Upper lobe of right lung (tissue), 1 donor: ENCODE measurements at regions not wholly inside any gene's neighbourhood (a gene's known extent, or its start where the extent isn't known, plus 50 kb on each side); places are given as distances from the start of the nearest gene placed in this dataset.

ENCODE experiments used
- ATAC-seq: fragments of 200-7000 bp; cut with Tn5 transposase; one replicate; pipeline ENCODE4 v1.9.1; 2020; ENCODE audit warnings: mild to moderate bottlenecking, moderate library complexity
- DNase-seq: peaks from one replicate; pipeline ENCODE4 v3.0.0-alpha.2; 2020
- H3K27ac ChIP-seq: fragments of 200-600 bp; one replicate; pipeline ENCODE4 v1.8.0; 2022
- H3K27me3 ChIP-seq: fragments of 200-600 bp; one replicate; pipeline ENCODE4 v1.8.0; 2022; ENCODE audit warnings: mild to moderate bottlenecking
- H3K36me3 ChIP-seq: fragments of 200-600 bp; one replicate; pipeline ENCODE4 v1.8.0; 2022
- H3K4me1 ChIP-seq: fragments of 200-600 bp; one replicate; pipeline ENCODE4 v1.8.0; 2022
- H3K4me3 ChIP-seq: fragments of 200-600 bp; one replicate; pipeline ENCODE4 v1.8.0; 2022; ENCODE audit warnings: mild to moderate bottlenecking
- H3K9me3 ChIP-seq: fragments of 200-600 bp; one replicate; pipeline ENCODE4 v1.8.0; 2022
- intact Hi-C: fragments of 100-400 bp; cut with DNase I; formaldehyde crosslinking; loops from one replicate; pipeline ENCODE4 v1.11.0; 2022
- TF ChIP-seq, protein P1 (sequence below): fragments of 200-600 bp; IDR thresholded peaks from one replicate; pipeline ENCODE4 v1.8.0; 2022; ENCODE audit warnings: antibody characterized with exemption
- donor health status: DM: no; HTN: yes; CAD: no; lungs with severe emphysema.

GRCh38 chr18:41537666-41538065, 417.4 kb upstream of the PIK3C3 start:
- no peaks in the 10 kb centered on the region for H3K27me3 ChIP-seq
- TF ChIP-seq, protein P1, sequence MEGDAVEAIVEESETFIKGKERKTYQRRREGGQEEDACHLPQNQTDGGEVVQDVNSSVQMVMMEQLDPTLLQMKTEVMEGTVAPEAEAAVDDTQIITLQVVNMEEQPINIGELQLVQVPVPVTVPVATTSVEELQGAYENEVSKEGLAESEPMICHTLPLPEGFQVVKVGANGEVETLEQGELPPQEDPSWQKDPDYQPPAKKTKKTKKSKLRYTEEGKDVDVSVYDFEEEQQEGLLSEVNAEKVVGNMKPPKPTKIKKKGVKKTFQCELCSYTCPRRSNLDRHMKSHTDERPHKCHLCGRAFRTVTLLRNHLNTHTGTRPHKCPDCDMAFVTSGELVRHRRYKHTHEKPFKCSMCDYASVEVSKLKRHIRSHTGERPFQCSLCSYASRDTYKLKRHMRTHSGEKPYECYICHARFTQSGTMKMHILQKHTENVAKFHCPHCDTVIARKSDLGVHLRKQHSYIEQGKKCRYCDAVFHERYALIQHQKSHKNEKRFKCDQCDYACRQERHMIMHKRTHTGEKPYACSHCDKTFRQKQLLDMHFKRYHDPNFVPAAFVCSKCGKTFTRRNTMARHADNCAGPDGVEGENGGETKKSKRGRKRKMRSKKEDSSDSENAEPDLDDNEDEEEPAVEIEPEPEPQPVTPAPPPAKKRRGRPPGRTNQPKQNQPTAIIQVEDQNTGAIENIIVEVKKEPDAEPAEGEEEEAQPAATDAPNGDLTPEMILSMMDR: no peak
- H3K4me3 ChIP-seq: no peak overlapping the region
- intact Hi-C loops: no loop called here
- no peak for ATAC-seq
- no peaks in the 10 kb centered on the region for H3K4me1 ChIP-seq
- no peak for DNase-seq
- no peaks in the 10 kb centered on the region for H3K36me3 ChIP-seq
- no peak overlapping the region for H3K27ac ChIP-seq
- H3K9me3 ChIP-seq: no peaks in the 10 kb centered on the region

- Histone ChIP-seq H3K4me1 (no peaks in the 10 kb centered on the region), H3K36me3 (no peaks in the 10 kb centered on the region), H3K27me3 (no peaks in the 10 kb centered on the region), H3K9me3 (no peaks in the 10 kb centered on the region), H3K4me3 (no peak overlapping the region), H3K27ac (no peak overlapping the region)
- intact Hi-C loops: no loop called here
- DNase-seq (no peak), ATAC-seq (no peak)
- TF ChIP-seq, protein P1: no peak
These were observed 422.5 kb upstream of the PIK3C3 start for GRCh38 chr18:41532344-41533086.

- no peak overlapping the region for H3K27ac ChIP-seq
These were observed 424.1 kb upstream of the PIK3C3 start for GRCh38 chr18:41530970-41531369.

GRCh38 chr18:41529093-41529492, 425.9 kb upstream of the PIK3C3 start:
- DNase-seq (no peak), ATAC-seq (no peak)
- no peaks in the 10 kb centered on the region for H3K9me3 ChIP-seq
- no peak overlapping the region for H3K4me3 ChIP-seq
- intact Hi-C loops: no loop called here
- TF ChIP-seq, protein P1: no peak
- no peaks in the 10 kb centered on the region for H3K27me3 ChIP-seq
- no peaks in the 10 kb centered on the region for H3K36me3 ChIP-seq
- H3K4me1 ChIP-seq: no peaks in the 10 kb centered on the region
- H3K27ac ChIP-seq: no peak overlapping the region

More at GRCh38 chr18:41530970-41531369, 424.1 kb upstream of the PIK3C3 start:
- Histone ChIP-seq H3K9me3 (no peaks in the 10 kb centered on the region), H3K36me3 (no peaks in the 10 kb centered on the region), H3K4me1 (no peaks in the 10 kb centered on the region), H3K4me3 (no peak overlapping the region), H3K27me3 (no peaks in the 10 kb centered on the region)
- intact Hi-C loops: no loop called here
- DNase-seq (no peak), ATAC-seq (no peak)
- TF ChIP-seq, protein P1: no peak

DNA sequence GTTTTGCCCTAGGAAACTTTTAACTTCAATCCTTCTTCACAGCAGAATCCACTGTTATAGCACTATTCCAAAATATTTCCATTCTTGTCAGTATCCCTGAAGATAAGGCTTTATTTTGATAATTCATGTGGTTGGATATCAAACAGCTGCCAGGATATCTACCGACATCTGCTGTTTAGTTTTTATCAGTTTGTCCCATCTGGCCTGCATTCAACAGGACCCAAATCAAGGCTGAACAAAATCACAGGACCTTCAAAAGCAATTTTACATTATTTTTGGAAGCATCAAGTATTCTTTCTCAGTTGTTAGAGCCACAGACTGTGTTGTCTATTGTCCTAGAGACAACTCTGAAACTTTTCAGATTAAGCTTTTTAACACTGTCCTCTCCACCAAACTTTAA, 429.0 kb upstream of the PIK3C3 start:
- TF ChIP-seq, protein P1: no peak
- H3K27ac ChIP-seq: no peak overlapping the region
- no peak for ATAC-seq
- H3K36me3 ChIP-seq: no peaks in the 10 kb centered on the region
- H3K27me3 ChIP-seq: no peaks in the 10 kb centered on the region
- H3K4me3 ChIP-seq: no peak overlapping the region
- no peaks in the 10 kb centered on the region for H3K4me1 ChIP-seq
- DNase-seq: no peak
- H3K9me3 ChIP-seq: no peaks in the 10 kb centered on the region
- intact Hi-C loops: no loop called here
